WTC11 (cell line): ENCODE measurements at regions not wholly inside any gene's neighbourhood (a gene's known extent, or its start where the extent isn't known, plus 50 kb on each side); places are given as distances from the start of the nearest gene placed in this dataset.

ENCODE experiments used
- ATF2 ChIP-seq: sonication (generic); formaldehyde crosslinking; IDR thresholded peaks from 2 replicates; pipeline ENCODE4 v1.8.1; 2022; ENCODE audit warnings: low read depth, missing genetic modification reagents, borderline replicate concordance
- CTCF ChIP-seq: fragments of 200-600 bp; IDR thresholded peaks from 2 replicates; pipeline ENCODE4 v1.8.0; 2022; ENCODE audit warnings: antibody characterized with exemption
- NFATC4 ChIP-seq: fragments of 250-450 bp; sonication (Bioruptor Pico); IDR thresholded peaks from 2 replicates; pipeline ENCODE4 v1.9.0; 2021; ENCODE audit warnings: mild to moderate bottlenecking

- no peak for TF ChIP-seq CTCF
- TF ChIP-seq ATF2 (CRISPR knock-in tag): no peak
- no peak for TF ChIP-seq NFATC4
These were observed 77.3 kb downstream of the UBIAD1 start for GRCh38 chr1:11350265-11350664.
